ENCODE measurements at regions not wholly inside any gene's neighbourhood (a gene's known extent, or its start where the extent isn't known, plus 50 kb on each side); places are given as distances from the start of the nearest gene placed in this dataset.
"Not testable (repeated sequence)": the region's sequence is repeated elsewhere in the genome, so short reads cannot be mapped to it uniquely, and the experiment has no call there.

- no peak for DNase-seq
Measured at GRCh38 chr16:79403534-79403933, 197.0 kb downstream of the MAF start.

GRCh38 chr16:79402920-79403319 lies 197.6 kb downstream of the MAF start:
- DNase-seq = no peak

GRCh38 chr16:79402356-79402755 lies 198.2 kb downstream of the MAF start:
- no peak for DNase-seq

- DNase-seq = no peak
Measured at GRCh38 chr16:79401782-79402181, 198.8 kb downstream of the MAF start.

GRCh38 chr16:79401157-79401556 lies 199.4 kb downstream of the MAF start:
- DNase-seq = no peak

DNA sequence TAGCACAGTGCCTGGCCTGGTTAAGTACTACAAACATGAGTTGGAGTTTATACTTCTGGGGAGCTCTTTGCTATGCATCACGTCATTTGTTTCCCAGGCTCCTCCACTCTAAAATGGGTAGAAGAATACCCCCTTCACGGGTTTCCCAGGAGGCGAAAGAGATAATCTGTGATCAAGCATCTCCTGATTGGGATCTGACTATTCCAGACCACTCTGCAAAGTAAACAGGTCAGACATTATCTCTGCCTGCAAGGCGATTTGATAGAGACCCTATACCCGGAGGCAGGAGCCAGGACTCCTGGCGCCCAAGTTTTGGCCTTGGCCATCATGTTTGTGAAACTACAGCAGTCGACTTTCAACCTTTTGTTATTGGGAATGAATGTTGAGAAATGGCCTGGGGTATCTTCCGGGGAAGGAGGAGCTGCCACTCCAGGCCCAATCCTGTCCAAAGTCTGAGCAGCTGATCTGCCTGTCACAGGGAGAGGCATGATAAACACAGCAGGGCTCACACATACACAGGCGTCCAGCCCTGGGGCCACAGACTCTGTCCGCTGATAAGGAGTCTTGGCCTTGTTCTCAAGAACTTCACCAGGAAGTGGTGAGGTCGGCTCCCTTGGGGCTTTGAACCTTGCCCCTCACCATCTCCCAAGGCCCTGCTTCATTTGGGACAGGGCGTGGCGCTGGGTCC lies 199.9 kb downstream of the MAF start:
- DNase-seq = no peak

DNA sequence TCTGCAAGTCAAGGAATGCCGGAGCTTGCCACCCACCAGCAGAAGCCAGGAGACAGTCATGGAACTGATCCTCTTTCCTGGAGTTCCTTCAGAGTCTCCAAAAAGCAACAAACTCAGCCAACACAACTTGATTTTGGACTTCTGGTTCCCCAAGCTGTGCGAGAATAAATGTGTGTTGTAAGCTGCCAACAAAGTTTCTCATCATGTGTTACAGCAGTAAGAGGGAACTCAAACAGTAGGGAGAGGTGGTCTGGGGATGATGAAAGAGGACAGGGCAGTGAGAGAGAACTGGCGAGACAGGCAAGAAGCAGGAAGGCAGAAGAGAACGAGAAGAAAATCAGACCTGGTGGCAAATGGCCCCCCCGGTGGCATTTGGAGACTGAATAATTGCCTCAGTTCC lies 204.9 kb downstream of the MAF start:
- DNase-seq = no peak

DNA sequence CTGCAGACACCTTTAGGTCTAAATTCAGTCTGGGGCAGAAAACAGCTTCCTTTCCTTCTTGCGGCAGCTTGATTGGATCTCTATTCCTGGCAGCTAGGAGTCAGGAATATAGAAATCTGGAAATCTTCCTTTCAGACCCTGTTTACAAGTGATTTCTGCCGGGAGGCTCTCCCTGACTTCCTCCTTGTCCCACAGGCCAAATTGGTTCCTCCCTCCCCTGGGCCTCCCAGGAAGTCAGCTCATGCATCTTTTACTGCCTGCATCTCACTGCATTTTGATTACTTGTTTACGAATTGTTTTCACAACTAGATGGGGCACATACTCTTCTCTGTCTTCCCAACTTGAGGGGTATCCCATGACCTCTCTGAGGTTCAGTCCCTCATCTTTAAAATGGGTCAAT lies 206.3 kb downstream of the MAF start:
- DNase-seq = no peak

- no peak for DNase-seq
Measured at GRCh38 chr16:79393564-79393963, 207.0 kb downstream of the MAF start.

- no peak for DNase-seq
Measured at GRCh38 chr16:79393127-79393526, 207.4 kb downstream of the MAF start.

- no peak for DNase-seq
Measured at GRCh38 chr16:79392081-79392480, 208.5 kb downstream of the MAF start.

GRCh38 chr16:79391395-79391794 lies 209.1 kb downstream of the MAF start:
- no peak for DNase-seq

GRCh38 chr16:79390481-79391051 lies 210.0 kb downstream of the MAF start:
- no peak for DNase-seq

DNA sequence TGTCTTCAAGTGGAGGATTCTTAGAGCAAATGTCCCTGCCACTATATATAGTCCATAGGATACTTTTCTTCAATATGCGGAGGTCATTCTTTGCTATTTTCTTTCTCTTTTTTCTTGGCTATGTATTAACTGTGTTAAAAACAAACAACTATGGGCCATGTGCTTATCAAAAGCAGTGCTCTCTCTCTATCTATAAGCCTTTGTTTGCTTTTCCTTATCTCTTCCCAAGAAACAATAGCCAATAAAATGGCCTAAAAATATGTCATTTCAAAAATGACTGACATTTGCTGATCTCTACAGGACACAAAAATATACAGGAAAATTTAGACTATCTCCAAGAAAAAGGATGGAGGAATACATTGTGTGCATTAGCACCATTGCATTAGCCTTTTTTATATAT lies 212.1 kb downstream of the MAF start:
- DNase-seq = no peak

GRCh38 chr16:79386299-79386698 lies 214.2 kb downstream of the MAF start:
- no peak for DNase-seq

DNA sequence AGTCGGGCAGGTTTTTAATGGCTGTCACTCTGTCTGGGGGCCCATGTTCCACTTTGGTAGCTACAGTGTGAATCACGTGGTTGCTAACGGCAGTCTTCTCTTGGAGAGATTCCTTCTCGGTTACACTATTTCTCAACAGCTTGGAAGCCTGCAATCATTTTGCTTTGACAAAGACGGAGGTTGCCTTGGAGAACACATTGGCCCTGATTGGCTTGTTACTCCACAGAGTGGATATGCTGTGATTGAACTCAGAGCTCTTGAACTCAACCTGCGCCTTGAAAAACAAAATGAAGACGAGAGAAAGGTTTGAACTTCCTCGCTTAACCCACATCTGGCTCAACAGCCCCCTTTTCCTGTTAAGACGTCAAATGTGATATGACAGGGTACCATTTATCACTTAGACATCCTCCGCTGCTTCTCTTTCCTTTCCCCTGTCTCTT lies 218.9 kb downstream of the MAF start:
- DNase-seq = no peak

- no peak for DNase-seq
Measured at GRCh38 chr16:79380995-79381602, 219.4 kb downstream of the MAF start.

GRCh38 chr16:79379095-79379494 lies 221.4 kb downstream of the MAF start:
- no peak for DNase-seq

DNA sequence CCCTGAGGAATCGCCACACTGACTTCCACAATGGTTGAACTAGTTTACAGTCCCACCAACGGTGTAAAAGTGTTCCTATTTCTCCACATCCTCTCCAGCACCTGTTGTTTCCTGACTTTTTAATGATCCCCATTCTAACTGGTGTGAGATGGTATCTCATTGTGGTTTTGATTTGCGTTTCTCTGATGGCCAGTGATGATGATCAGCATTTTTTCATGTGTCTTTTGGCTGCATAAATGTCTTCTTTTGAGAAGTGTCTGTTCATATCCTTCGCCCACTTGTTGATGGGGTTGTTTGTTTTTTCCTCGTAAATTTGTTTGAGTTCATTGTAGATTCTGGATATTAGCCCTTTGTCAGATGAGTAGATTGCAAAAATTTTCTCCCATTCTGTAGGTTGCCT lies 223.5 kb downstream of the MAF start:
- DNase-seq = not testable (repeated sequence)

DNA sequence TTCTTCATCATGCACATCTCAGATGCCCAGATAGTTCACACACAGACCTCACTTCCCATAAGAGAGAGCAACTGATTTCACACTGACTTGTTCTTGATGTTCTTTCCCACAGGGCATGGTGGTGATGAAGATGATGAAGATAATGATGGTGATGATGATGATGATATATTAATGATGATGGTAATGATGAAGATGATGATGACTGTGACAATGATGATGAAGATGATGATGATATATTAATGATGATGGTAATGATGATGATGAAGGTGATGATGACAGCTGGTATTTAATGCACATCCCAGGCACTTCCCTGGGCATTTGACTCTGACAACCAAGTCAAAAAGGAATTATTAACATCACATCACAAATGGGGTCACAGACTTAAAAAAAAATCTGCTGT lies 225.2 kb downstream of the MAF start:
- no peak for DNase-seq

DNA sequence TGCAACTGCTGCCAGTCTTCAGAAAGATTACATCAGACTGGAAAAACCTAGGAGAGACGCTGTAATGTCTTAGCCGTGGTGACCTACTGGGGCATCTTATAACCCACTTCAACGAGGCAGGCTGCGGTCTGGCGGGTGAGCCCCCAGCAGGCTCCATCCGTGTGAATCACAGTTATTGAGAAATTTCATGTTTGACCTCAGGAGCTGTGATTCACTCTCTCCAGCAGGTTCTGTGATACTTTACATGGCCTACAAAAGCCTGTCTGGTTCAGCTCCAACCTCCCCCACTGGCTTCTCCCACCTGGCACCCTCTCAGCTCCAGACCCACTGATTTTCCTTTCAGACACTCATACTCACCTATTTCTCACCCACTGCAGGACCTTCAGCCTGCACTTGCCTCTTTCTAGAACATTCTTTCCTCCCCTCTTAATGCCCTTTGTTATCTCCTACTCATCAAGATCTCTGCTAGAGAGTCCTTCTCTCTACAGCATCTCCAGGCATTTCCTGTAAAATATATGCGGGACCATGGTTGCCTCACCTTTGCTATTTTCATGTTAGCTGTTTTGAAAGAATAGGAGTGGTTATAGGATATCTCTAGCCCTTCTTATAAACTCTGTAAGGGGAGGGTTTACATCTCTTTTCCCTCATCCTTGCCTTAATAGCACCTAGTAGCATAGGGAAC lies 227.9 kb downstream of the MAF start:
- no peak for DNase-seq

GRCh38 chr16:79370736-79371135 lies 229.8 kb downstream of the MAF start:
- no peak for DNase-seq

GRCh38 chr16:79369796-79370195 lies 230.7 kb downstream of the MAF start:
- no peak for DNase-seq

DNA sequence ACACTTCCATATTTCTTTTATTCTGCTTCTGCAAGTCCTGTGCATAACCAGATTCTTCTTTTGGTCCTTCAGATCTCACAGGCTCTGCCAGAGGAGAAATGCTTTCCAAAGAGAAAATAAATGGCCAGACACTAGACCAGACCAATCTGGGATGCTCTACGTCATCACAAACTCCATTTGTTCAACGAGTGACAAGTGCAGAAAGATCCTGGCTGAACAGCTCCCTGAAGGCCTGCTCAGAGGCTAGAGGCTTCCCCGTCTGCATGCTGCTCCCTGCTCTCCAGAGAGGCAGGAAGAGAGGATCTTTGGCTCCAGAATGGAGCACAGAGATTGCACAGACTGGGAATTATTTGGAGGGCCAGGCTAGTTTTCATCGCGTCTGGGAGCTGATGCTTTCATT lies 232.7 kb downstream of the MAF start:
- DNase-seq = no peak
